Keratinocyte (primary cell): ENCODE measurements at regions not wholly inside any gene's neighbourhood (a gene's known extent, or its start where the extent isn't known, plus 50 kb on each side); places are given as distances from the start of the nearest gene placed in this dataset.

Source experiments
- DNase-seq: peaks from one replicate; pipeline ENCODE4 v3.0.0-alpha.2; 2011; ENCODE audit warnings: low read depth, missing footprints, low spot score
- FAIRE-seq: peaks from 2 replicates; lab custom pipeline; 2011; peaks lifted over from hg19 to GRCh38; lab: Jason Lieb, UNC
- H2AFZ ChIP-seq: 2 replicates; pipeline ENCODE4 v1.6.0; 2012; ENCODE audit warnings: low read length, control low read depth, inconsistent platforms; ENCODE audit not compliant: control insufficient read depth
- H3K27ac ChIP-seq: 2 replicates; pipeline ENCODE4 v1.5.1; 2011; ENCODE audit warnings: low read length; ENCODE audit not compliant: control insufficient read depth, insufficient read depth
- H3K27me3 ChIP-seq: 3 replicates; pipeline ENCODE4 v1.6.0; 2011; ENCODE audit warnings: low read length; ENCODE audit not compliant: control insufficient read depth, insufficient read depth; ENCODE audit errors: extremely low read depth
- H3K36me3 ChIP-seq, 2 experiments: 2 replicates in 1 of 2; 3 replicates in 1 of 2; pipeline ENCODE4 v1.5.1; 2011; ENCODE audit warnings: low read length in 2 of 2, mild to moderate bottlenecking in 1 of 2; ENCODE audit not compliant: control insufficient read depth in 2 of 2, insufficient read depth in 2 of 2; ENCODE audit errors: extremely low read depth in 1 of 2
- H3K4me1 ChIP-seq: 3 replicates; pipeline ENCODE4 v1.5.1; 2011; ENCODE audit warnings: low read length; ENCODE audit not compliant: control insufficient read depth, insufficient read depth; ENCODE audit errors: extremely low read depth
- H3K4me2 ChIP-seq: 3 replicates; pipeline ENCODE4 v1.6.0; 2011; ENCODE audit warnings: low read depth, low read length; ENCODE audit not compliant: control insufficient read depth, insufficient read depth; ENCODE audit errors: extremely low read depth
- H3K4me3 ChIP-seq, 3 experiments: fragments of 200-600 bp in 1 of 3; sonication (generic) in 1 of 3; 2 replicates in 2 of 3; 3 replicates in 1 of 3; pipeline ENCODE4 v1.5.1; 2011 to 2016; ENCODE audit warnings: low read length in 3 of 3, mild to moderate bottlenecking in 3 of 3, control low read depth in 2 of 3, inconsistent platforms in 1 of 3, low read depth in 1 of 3, mixed read lengths in 1 of 3, mixed run types in 1 of 3, moderate library complexity in 1 of 3; ENCODE audit not compliant: control insufficient read depth in 2 of 3, insufficient read depth in 2 of 3; ENCODE audit errors: extremely low read depth in 1 of 3
- H3K79me2 ChIP-seq: 2 replicates; pipeline ENCODE4 v1.6.0; 2012; ENCODE audit warnings: low read length; ENCODE audit not compliant: control insufficient read depth, insufficient read depth
- H3K9ac ChIP-seq: 3 replicates; pipeline ENCODE4 v1.6.0; 2011; ENCODE audit warnings: low read length; ENCODE audit not compliant: control insufficient read depth, insufficient read depth; ENCODE audit errors: extremely low read depth
- H3K9me1 ChIP-seq: 3 replicates; pipeline ENCODE4 v1.6.0; 2011; ENCODE audit warnings: low read length; ENCODE audit not compliant: control insufficient read depth, insufficient read depth; ENCODE audit errors: extremely low read depth
- H3K9me3 ChIP-seq: 2 replicates; pipeline ENCODE4 v1.5.1; 2012; ENCODE audit warnings: low read depth, low read length; ENCODE audit not compliant: control insufficient read depth
- H4K20me1 ChIP-seq: 3 replicates; pipeline ENCODE4 v1.6.0; 2011; ENCODE audit warnings: low read length; ENCODE audit not compliant: control insufficient read depth, insufficient read depth; ENCODE audit errors: extremely low read depth
- EZH2 ChIP-seq: IDR thresholded peaks from one replicate; pipeline ENCODE4 v1.6.1; 2012; ENCODE audit warnings: inconsistent platforms, mild to moderate bottlenecking, low read length, moderate library complexity
- dilution Hi-C: fragments of 300-500 bp; cut with MboI; formaldehyde crosslinking; loops from one replicate; pipeline ENCODE4 v1.7.0; 2020; ENCODE audit warnings: low sequenced_read_pairs; ENCODE audit not compliant: extremely low pct_ligation_motif_present
- TF ChIP-seq, protein P1 (sequence below), 3 experiments: IDR thresholded peaks in 1 of 3; conservative IDR thresholded peaks in 1 of 3; optimal IDR thresholded peaks in 1 of 3; 2 replicates in 2 of 3; 3 replicates in 1 of 3; pipeline versions ENCODE3 to v1.5.1; 2011; ENCODE audit warnings: low read length in 3 of 3, mild to moderate bottlenecking in 3 of 3, moderate library complexity in 2 of 3, control low read depth in 1 of 3, inconsistent platforms in 1 of 3; ENCODE audit not compliant: insufficient read depth in 2 of 3; ENCODE audit errors: extremely low read depth in 1 of 3

DNA sequence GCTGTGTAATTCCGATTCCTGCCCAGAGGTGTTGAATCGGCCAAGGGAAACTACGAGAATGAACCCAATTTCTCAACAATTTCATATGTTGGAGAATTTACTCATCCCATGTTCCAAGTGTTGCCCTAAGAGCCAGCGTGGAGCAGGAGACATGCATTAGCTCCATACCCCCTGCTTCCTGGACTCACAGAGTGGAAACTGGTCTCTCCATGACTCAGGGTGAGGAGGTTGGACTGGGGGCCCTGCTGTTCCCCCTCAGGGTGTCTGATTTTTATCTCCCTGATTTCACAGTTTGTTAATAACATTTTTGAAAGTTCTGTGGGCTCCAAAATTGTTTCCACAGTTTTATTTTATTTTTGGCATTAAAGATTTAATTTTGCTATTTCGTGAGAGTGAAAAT is 183.0 kb upstream of the SFRP2 start:
- FAIRE-seq (no peak), DNase-seq (no peak)
- dilution Hi-C loops, result no loop called here
- no peak overlapping the region for H3K9ac ChIP-seq
- no peaks in the 10 kb centered on the region for H3K36me3 ChIP-seq
- TF ChIP-seq EZH2, result no peak
- TF ChIP-seq, protein P1, sequence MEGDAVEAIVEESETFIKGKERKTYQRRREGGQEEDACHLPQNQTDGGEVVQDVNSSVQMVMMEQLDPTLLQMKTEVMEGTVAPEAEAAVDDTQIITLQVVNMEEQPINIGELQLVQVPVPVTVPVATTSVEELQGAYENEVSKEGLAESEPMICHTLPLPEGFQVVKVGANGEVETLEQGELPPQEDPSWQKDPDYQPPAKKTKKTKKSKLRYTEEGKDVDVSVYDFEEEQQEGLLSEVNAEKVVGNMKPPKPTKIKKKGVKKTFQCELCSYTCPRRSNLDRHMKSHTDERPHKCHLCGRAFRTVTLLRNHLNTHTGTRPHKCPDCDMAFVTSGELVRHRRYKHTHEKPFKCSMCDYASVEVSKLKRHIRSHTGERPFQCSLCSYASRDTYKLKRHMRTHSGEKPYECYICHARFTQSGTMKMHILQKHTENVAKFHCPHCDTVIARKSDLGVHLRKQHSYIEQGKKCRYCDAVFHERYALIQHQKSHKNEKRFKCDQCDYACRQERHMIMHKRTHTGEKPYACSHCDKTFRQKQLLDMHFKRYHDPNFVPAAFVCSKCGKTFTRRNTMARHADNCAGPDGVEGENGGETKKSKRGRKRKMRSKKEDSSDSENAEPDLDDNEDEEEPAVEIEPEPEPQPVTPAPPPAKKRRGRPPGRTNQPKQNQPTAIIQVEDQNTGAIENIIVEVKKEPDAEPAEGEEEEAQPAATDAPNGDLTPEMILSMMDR (optimal IDR thresholded peaks at IDR 0.05 in 1 of 3, IDR thresholded peaks at IDR 0.05 in 1 of 3, conservative IDR thresholded peaks at IDR 0.05 in 1 of 3; ENCODE audit: extremely low read depth in 1 of 3, insufficient read depth in 2 of 3, low read length in 3 of 3), result no peak
- H3K9me3 ChIP-seq, result no peaks in the 10 kb centered on the region
- H4K20me1 ChIP-seq, result no peaks in the 10 kb centered on the region
- H3K79me2 ChIP-seq, result no peaks in the 10 kb centered on the region
- no peak overlapping the region for H3K4me2 ChIP-seq
- no peaks in the 10 kb centered on the region for H3K27me3 ChIP-seq
- no peak overlapping the region for H3K27ac ChIP-seq
- H3K9me1 ChIP-seq, result no peaks in the 10 kb centered on the region
- no peak overlapping the region for H2AFZ ChIP-seq
- no peaks in the 10 kb centered on the region for H3K4me1 ChIP-seq
- no peak overlapping the region for H3K4me3 ChIP-seq

DNA sequence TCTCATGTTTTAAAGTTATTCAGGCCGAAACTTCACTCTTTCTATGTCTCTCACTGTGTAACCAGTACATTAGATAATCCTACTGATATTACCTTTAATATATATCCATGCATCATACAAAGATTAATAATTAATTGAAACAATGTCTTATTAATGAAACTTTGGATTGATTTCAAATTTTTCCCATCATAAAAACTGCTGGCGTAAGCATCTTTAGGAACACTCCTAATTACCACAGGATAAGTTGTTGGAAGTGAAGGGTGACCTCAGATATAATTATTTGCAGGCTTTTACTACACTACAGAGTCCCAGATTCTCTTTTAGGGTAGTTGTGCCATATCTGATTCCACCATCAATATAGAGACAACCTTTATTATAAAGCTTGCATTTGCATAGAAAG is 181.3 kb upstream of the SFRP2 start:
- FAIRE-seq, result no peak
- no peaks in the 10 kb centered on the region for H3K9me1 ChIP-seq

More for the DNA sequence above, 181.3 kb upstream of the SFRP2 start:
- dilution Hi-C loops, result no loop called here
- DNase-seq, result no peak
- no peaks in the 10 kb centered on the region for H3K9me3 ChIP-seq
- no peaks in the 10 kb centered on the region for H3K79me2 ChIP-seq
- no peak overlapping the region for H3K4me2 ChIP-seq
- H3K27me3 ChIP-seq, result no peaks in the 10 kb centered on the region
- no peak overlapping the region for H3K9ac ChIP-seq
- no peak overlapping the region for H2AFZ ChIP-seq
- no peak overlapping the region for H3K4me3 ChIP-seq
- H4K20me1 ChIP-seq, result no peaks in the 10 kb centered on the region
- H3K27ac ChIP-seq, result no peak overlapping the region
- H3K4me1 ChIP-seq, result no peaks in the 10 kb centered on the region
- TF ChIP-seq, protein P1 (optimal IDR thresholded peaks at IDR 0.05 in 1 of 3, IDR thresholded peaks at IDR 0.05 in 1 of 3, conservative IDR thresholded peaks at IDR 0.05 in 1 of 3; ENCODE audit: extremely low read depth in 1 of 3, insufficient read depth in 2 of 3, low read length in 3 of 3), result no peak
- no peak for TF ChIP-seq EZH2
- no peaks in the 10 kb centered on the region for H3K36me3 ChIP-seq
